ENCODE measurements at regions not wholly inside any gene's neighbourhood (a gene's known extent, or its start where the extent isn't known, plus 50 kb on each side); places are given as distances from the start of the nearest gene placed in this dataset.

DNA sequence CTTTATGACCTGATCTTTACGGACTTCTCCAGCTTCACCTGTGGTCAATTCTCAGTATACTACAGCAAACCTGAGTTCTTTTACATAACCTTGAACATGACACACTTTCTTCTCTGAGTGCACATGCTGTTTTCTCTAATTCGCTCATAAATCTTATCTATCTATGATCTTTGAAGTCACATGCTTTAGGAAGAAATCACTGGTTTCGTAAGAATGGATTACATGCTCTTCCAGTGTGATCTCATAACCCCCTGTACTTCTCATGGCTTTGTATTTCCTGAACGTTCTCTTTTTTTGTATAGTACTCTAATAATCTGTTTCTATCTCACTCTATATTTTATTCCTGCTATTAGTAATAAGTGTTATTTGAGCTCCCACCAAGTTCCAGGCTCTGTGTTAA, 1165.2 kb downstream of the TBL1XR1 start:
- TF ChIP-seq POLR2A (IDR thresholded peaks at IDR 0.05; ENCODE audit: low read depth, low read length), result no peak
- no peak for TF ChIP-seq POLR2AphosphoS5 (IDR thresholded peaks at IDR 0.05; ENCODE audit: low read depth, low read length)
- TF ChIP-seq TAF1 (IDR thresholded peaks at IDR 0.05; ENCODE audit: low read depth, low read length), result no peak

All from GM12891 (cell line).